GM21723 (cell line): ENCODE measurements at regions not wholly inside any gene's neighbourhood (a gene's known extent, or its start where the extent isn't known, plus 50 kb on each side); places are given as distances from the start of the nearest gene placed in this dataset.
A peak's percentile ranks its signal among the peaks of the same experiment; 100 is the strongest.
"Not testable (repeated sequence)": the region's sequence is repeated elsewhere in the genome, so short reads cannot be mapped to it uniquely, and the experiment has no call there.

Experiments
- ATAC-seq: cut with Tn5 transposase; IDR thresholded peaks from one replicate; pipeline ENCODE4 v1.9.1; 2021; ENCODE audit warnings: mild to moderate bottlenecking, moderate library complexity; ENCODE audit not compliant: unreplicated experiment

- ATAC-seq: no peak
Measured at GRCh38 chr6:20263059-20263458, 50.8 kb upstream of the MBOAT1 start.

- no peak for ATAC-seq
Measured at GRCh38 chr6:20265842-20266241, 53.6 kb upstream of the MBOAT1 start.

- no peak for ATAC-seq
Measured at GRCh38 chr6:20266851-20267608, 54.8 kb upstream of the MBOAT1 start.

- no peak for ATAC-seq
Measured at GRCh38 chr6:20269181-20269580, 56.9 kb upstream of the MBOAT1 start.

- no peak for ATAC-seq
Measured at GRCh38 chr6:20271818-20272217, 59.5 kb upstream of the MBOAT1 start.

DNA sequence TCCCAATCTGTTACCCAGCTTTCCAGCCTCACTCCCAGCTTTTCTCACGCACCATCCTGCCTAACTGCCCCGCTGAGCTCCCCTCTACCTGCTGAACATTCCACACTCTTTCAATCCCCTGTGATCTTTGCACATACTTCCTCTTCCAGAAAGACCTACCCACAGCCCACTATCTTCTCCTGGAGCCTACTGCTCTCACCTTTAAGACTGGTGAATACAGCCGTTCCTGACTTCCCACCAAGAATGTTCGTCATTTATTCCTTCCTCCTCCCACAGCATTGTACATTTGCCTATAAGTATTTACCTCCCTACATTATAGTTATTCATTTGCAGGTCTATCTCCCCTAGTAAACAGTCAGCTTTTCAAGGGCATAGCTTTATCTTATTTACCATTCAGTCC, 61.9 kb upstream of the MBOAT1 start:
- ATAC-seq: no peak

GRCh38 chr6:20275837-20276236, 63.6 kb upstream of the MBOAT1 start:
- ATAC-seq: not testable (repeated sequence)

- not testable (repeated sequence) for ATAC-seq
Measured at GRCh38 chr6:20277724-20278123, 65.5 kb upstream of the MBOAT1 start.

DNA sequence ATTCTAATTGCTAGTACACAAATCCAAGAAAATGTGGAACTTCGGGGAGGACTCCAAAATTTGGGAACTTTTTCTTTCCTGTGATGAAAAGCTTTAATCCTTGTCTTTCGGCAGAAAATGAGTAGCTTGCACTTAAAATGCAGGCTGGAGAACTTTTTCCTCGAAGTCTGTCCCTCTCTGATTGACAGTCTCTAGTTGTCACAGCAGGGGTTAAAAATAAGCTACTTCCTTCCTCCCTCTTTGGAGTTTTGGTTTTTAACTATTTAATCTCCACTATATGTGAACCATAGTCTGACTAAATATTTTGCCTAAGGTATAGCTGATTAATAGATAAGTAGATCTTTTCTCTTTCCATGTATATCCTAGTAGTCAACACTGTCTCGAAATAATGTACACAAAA, 66.8 kb upstream of the MBOAT1 start:
- no peak for ATAC-seq

- no peak for ATAC-seq
Measured at GRCh38 chr6:20279608-20280287, 67.5 kb upstream of the MBOAT1 start.

DNA sequence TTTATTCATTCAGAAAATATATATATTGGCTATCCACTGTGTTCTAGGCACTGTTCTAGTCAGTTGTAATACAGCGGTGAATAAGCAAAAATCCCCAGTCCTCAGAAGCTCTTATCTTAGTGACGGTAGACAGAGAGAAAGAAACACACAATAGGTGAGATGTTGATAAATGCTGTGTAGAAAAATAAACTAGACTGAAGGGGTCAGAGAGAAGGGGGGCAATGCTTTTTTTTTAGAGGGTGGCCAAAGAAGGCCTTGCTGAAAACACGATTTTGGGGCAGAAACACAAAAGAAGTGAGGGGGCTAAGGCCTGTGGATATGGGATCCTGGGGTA, 68.0 kb upstream of the MBOAT1 start:
- ATAC-seq: no peak

- ATAC-seq: no peak
Measured at GRCh38 chr6:20284672-20285071, 72.4 kb upstream of the MBOAT1 start.

DNA sequence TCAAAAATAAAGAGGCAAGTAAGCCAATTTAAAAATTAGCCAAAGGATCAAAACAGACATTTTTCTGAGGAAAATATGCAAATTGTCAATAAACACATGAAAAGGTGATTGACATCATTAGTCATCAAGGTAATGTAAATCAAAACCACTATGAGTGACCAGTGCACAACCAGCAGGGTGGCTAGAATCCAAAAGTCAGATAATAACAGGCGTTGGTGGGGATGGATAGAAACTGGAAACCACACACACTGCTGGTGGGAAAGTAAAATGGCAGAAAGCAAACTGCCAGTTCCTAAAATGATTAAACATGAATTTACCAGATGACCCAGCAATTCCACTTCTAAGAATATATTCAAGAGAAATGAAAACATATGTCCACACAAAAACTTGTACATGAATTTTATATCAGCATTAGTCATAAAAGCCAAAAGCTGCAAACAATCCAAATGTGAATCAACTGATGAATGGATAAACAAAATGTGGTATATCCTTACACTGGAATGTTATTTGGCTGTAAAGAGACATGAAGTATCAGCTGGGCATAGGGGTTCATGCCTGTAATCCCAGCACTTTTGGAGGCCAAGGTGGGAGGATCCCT, 74.8 kb upstream of the MBOAT1 start:
- ATAC-seq: no peak

DNA sequence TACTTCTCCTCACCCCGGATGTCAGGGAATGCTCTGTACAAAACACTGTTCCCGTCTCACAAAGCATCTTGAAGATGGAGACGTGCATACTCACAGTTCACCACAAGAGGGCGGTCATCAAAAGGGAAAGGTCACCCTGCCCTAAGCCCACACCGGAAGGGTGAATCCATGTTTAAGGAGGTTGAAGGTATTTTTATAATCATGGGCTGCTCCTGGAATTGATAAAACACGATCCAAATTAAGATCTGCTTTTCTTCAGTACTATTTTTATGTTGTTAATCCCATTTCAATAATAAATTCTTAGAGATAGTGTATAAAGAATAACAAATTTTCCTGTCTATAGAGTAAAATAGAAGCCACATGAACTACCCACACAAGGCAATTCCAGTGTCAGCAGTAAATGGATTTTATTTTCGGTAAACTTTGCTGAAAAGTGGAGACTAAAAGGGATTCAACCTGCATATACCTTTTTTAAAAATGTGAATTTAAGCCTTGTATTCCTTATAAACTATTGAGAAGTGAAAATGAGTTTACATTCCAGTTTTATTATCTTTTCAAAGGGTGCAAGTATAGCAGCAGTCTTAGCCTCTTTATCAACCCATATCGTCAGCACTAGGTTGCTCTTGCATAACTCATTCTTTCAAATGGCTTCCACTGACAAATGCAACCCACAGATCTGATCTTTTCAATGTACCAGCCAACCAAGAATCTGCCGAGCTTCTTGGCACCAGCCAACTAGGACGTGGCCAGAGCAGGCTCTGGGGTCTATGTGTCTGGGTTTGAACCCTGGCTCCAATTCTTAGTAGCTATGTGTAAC, 79.7 kb upstream of the MBOAT1 start:
- ATAC-seq: peak; percentile 96

DNA sequence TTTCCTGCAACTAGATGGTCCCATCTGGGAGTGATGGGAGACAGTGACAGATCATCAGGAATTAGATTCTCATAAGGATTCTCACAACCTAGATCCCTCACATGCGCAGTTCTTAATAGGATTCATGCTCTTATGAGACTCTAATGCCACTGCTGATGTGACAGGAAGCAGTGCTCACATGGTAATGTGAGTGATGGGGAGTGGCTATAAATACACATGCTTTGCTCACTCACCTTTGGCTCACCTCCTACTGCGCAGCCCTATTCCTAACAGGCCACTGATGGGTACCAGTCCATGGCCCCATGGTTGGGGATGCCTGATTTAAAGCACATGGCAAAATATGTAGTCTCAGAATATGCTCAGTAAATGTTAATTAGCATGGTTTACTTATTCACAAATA, 80.6 kb upstream of the MBOAT1 start:
- no peak for ATAC-seq

DNA sequence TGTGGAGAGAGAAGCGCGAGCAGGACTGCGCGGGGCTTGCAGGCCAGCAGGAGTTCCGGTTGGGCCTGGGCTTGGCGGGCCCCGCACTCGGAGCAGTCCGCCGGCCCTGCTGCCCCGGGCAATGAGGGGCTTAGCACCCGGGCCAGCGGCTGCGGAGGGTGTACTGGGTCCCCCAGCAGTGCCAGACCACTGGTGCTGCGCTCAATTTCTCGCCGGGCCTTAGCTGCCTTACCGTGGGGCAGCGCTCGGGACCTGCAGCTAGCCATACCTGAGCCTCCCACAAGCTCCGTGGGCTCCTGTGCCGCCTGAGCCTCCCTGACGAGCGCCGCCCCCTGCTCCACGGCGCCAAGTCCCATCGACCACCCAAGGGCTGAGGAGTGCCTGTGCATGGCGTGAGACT, 89.0 kb upstream of the MBOAT1 start:
- ATAC-seq: no peak

GRCh38 chr6:20302168-20302567, 89.9 kb upstream of the MBOAT1 start:
- no peak for ATAC-seq

DNA sequence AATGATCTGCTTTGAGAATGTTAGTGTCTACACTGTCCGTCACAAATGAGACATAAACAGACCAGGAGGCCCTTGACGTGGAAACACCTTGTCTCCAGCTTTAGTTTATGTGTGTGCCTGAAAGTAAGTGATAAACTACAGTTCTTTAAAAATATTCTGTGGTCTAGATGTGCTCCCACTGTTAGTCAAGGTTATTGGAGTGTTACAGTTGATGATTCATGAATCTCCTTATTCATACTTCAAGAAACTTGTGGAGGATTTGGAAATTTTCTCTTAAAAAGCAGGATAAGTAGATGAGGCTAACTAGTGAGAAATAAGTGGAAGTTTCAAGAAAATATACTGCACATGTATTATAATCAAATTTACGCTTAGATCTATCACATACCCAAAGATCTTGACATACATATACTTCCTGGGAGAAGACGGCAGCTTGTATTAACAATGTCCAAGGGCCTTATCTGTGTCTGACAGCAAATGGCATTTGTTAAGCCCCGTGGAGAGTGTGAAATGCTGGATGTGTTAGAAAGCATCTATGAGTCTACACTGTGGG, 90.5 kb upstream of the MBOAT1 start:
- ATAC-seq: no peak

- no peak for ATAC-seq
Measured at GRCh38 chr6:20306491-20306890, 94.2 kb upstream of the MBOAT1 start.

GRCh38 chr6:20309186-20309585, 92.5 kb upstream of the E2F3 start:
- no peak for ATAC-seq

DNA sequence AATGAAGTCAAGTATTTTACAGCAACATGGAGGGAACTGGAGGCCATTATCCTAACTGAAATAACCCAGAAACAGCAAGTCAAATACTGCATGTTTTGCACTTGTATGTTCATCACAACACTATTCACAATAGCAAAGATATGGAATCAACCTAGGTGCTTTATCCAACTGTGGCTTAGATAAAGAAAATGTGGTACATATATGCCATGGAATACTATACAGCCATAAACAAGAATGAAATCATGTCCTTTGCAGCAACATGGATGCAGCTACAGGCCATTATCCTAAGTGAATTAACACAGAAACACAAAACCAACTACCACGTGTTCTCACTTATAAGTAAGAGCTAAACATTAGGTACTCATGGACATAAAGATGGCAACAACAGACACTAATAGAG, 91.5 kb upstream of the E2F3 start:
- no peak for ATAC-seq
